H1 (cell line): ENCODE measurements at regions not wholly inside any gene's neighbourhood (a gene's known extent, or its start where the extent isn't known, plus 50 kb on each side); places are given as distances from the start of the nearest gene placed in this dataset.

Source experiments
- ATF3 ChIP-seq: IDR thresholded peaks from 2 replicates; pipeline ENCODE4 v1.6.1; 2011; ENCODE audit warnings: low read depth, mild to moderate bottlenecking, low read length; ENCODE audit not compliant: insufficient read depth
- CREB1 ChIP-seq: IDR thresholded peaks from 2 replicates; pipeline ENCODE4 v1.6.1; 2012; ENCODE audit warnings: inconsistent platforms
- EZH2 ChIP-seq: fragments of 200-600 bp; sonication (generic); IDR thresholded peaks from 2 replicates; pipeline ENCODE4 v1.7.1; 2012; ENCODE audit warnings: low read depth, mild to moderate bottlenecking, moderate library complexity, low read length, inconsistent platforms; ENCODE audit not compliant: severe bottlenecking
- FOSL1 ChIP-seq: IDR thresholded peaks from 2 replicates; pipeline ENCODE4 v1.6.1; 2011; ENCODE audit warnings: mild to moderate bottlenecking, low read depth, low read length, moderate library complexity; ENCODE audit not compliant: insufficient read depth
- TCF12 ChIP-seq: IDR thresholded peaks from 2 replicates; pipeline ENCODE4 v1.6.1; 2011; ENCODE audit warnings: low read depth, mild to moderate bottlenecking, low read length

GRCh38 chr3:162337630-162338029 lies 841.0 kb downstream of the OTOL1 start:
- TF ChIP-seq ATF3 (no peak), FOSL1 (no peak), TCF12 (no peak), EZH2 (no peak), CREB1 (no peak)
